ENCODE measurements at regions not wholly inside any gene's neighbourhood (a gene's known extent, or its start where the extent isn't known, plus 50 kb on each side); places are given as distances from the start of the nearest gene placed in this dataset.
"Not testable (repeated sequence)": the region's sequence is repeated elsewhere in the genome, so short reads cannot be mapped to it uniquely, and the experiment has no call there.

DNA sequence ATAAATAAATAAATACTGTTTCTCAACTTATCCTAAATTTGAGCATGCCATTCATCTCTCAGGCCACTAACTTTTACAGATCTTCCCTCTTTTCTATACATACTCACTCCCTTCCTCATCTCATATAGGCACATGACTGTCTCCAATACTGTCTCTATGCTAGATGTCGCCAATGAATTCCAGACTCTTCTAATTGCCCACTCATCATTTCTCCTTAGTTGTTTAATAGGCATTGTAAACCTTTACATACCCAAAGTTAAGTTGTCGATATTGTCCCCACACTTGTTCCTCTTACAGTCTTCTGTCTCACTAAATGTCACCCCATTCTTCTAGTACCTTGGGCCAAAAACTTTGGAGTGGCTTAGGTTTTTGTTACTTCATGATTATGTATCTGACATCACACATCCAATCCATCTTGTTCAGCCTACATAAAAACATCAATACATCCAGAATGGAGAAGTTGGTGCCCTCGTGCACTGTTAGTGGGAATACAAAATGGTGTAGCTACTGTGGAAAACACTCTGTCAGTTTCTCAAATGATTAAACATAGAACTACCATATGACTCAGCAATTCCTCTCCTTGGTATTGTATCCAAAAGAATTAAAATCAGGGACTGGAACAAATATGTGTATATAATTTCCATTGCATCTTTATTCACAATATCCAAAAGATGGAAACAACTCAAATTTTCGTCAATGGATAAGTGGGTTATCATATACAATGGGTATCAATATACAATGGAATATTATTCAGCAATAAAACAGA lies 935.1 kb downstream of the SLC4A3 start:
- DNase-seq (no peak), ATAC-seq (no peak)
- intact Hi-C loops (cut with micrococcal nuclease) = no loop called here

DNA sequence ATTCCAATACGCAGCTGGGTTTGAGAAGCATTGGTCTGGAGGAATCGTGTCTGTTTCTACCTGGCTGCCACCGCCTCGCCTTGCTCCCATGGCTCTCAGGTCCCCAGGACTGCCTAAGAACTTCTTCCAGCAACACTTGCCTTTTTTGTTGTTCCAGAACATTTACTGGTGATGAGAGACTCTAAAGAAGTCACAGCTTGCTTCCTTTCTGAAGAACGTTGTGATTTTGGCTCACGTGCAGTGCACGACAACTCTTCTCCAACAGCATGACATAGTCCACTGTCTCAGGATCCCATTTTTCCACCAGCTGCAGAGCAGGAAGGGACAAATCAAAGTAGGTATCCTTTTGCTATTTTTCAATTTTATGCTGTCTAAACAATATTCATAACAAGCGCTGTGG lies 940.9 kb downstream of the SLC4A3 start:
- DNase-seq = no peak
- no peak for ATAC-seq
- intact Hi-C loops (cut with micrococcal nuclease) = no loop called here

DNA sequence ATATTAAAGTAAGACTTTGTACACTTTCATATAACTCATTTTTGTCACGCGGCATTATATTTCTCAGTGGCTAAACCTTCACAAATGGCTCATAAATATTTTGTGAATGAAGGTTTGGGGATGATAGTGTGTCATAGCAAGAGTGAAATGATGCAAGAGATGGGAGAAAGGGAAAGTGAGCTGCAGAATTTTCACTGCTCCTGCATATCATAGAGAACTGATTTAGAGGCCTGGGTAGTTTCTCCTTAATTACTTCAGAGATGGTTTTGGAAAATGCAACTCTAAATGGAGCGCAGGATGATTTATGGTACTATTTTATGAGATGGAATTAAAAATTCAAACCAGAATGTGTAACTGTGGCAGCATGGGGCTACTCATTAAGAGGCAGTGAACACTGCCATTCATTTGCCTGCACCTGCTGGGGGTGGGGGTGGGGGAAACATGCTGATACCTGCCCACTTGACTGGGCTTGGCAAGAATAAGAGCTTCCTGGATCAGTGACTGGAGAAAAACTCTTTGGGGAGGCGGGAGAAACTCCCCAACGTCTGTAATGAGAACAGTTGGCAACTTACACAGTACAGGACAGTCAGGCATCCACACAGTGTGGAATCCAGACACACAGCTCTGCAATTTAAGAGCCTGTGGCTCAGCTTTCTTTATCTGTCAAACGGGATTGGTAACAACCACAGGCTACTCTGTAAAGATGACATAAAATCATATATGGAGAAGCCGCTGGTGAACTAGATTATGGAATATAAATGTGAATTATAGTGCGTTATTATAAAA lies 941.9 kb downstream of the SLC4A3 start:
- ATAC-seq (no peak), DNase-seq (no peak)
- intact Hi-C loops (cut with micrococcal nuclease) = no loop called here

DNA sequence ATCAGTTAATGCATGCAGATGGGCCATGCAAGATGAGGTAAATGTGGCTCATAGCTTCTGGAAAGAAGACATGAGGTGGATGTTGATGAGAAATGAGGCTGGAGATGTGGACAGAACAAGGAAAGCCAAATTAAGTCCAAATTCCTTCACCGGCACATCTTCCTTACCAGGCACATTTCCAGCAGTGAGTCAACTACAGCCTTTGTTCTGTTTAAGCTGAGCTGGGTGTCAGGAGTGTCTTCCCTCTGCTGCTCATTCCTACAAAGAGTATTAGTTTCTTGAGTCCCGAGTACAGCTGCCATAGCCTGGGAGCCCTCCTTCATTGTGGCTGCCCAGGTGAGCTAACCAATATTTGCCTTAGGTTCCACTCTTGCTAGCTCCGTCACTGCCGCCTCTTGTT lies 945.0 kb downstream of the SLC4A3 start:
- ATAC-seq (no peak), DNase-seq (no peak)
- intact Hi-C loops (cut with micrococcal nuclease) = no loop called here

DNA sequence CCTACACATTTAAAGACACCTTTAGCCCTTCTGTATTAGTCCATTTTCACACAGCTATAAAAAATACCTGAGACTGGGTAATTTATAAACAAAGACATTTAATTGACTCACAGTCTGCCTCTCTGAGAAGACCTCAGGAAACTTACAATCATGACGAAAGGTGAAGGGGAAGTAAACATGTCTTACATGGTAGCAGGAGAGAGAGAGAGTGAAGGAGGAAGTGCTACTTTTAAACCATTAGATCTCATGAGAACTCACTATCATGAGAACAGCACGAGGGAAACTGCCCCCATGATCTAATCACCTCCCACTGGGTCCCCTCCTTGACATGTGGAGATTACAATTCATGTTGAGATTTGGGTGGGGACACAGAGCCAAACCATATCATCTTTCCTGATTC lies 946.6 kb downstream of the SLC4A3 start:
- ATAC-seq (no peak), DNase-seq (no peak)
- intact Hi-C loops (cut with micrococcal nuclease) = no loop called here

DNA sequence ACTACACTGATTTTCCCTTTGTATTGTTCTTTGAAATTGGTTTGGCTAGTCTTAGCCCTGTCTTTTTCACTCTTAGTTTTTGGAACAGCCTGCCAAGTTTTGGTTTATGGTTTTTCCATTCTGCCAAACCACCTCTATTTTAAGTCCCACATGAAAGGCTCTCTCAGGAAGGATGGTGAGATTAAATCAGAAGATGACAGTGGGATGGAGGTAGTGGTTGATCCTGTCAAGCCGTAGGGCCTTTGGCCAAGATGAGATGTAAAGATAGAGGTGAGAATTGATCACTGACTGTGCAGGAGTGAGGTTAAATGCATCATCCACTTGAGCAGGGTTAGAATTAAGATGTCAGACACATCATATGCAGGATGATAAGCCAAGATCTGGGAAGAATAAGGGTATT lies 948.5 kb downstream of the SLC4A3 start:
- ATAC-seq (no peak), DNase-seq (no peak)
- intact Hi-C loops (cut with micrococcal nuclease) = no loop called here

DNA sequence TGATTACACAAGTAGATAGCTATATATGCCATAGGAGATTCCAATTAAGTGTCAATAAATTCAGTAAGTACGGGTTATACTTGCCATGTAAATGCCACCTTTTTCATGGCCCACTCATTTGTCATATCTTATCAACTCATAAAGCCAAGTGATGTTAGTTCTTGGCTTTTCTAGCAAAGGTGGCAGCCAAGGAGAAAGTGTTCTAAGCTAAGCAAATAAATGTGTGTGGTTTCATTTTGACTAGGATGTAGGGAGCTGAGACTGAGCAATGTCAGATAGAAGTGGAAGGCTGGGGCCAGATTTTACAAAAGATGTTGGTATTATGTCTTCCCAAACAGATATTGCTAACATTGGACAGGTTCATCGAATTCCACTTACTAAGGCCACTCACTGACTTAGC lies 952.0 kb downstream of the SLC4A3 start:
- DNase-seq = no peak
- no peak for ATAC-seq
- intact Hi-C loops (cut with micrococcal nuclease) = no loop called here

DNA sequence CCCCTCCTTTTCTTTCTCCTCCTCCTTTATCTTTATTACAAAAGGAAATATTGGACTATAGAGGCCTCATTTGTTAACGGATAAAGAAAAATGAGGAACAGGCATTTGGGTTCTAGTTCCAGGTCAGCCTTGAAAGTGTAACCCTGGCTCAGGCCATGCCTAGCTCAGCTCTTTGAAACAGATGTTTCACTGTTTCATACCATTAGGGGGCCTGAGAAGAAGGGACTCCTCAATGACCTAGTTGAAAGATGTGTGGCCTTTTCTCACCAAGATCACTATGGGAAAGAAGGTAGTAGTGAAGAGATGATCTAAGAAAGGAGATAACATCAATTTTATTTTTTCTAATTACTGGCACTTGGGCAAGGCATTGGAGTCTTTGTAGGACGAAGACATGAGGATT lies 952.7 kb downstream of the SLC4A3 start:
- intact Hi-C loops (cut with micrococcal nuclease) = no loop called here
- DNase-seq = no peak
- ATAC-seq = no peak

DNA sequence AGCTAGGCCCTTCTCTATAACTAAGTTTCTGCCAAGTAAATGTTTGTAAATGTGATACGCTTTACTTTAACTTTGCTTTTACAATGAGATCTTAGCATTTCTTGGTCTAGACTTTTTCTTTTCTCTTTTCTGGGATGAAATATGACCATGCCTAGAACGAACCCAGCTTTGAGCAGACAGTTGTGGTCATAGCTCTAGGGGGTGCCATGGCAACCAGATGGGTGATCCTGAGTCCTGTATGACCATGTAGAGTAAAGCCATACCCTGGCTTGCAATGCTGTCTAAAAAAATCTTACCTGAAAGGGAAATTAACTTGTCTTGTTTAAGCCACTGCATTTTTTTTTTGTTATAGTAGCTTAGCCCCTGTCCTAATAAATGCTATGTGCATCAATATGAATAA lies 956.3 kb downstream of the SLC4A3 start:
- no peak for ATAC-seq
- intact Hi-C loops (cut with micrococcal nuclease) = no loop called here
- DNase-seq = no peak

DNA sequence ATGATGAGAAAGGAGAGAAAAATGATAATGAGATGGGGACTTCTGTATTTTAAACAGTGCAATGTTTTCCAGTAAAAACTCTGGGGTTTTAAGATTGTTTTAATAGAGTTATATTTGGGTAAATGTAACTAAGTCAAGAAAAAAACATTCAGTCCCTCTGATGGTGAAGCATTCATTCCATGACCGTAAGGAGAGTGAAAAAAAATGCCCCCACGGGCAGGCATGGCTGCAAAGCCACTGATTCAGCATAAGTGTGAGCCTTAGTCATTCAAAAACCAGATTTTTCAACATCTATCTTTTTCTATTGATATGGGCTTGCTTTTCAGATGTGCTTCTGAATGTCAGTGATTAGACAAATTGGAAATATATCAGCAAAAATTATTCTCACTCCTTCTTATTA lies 957.8 kb downstream of the SLC4A3 start:
- ATAC-seq = no peak
- intact Hi-C loops (cut with micrococcal nuclease) = no loop called here
- DNase-seq = no peak

DNA sequence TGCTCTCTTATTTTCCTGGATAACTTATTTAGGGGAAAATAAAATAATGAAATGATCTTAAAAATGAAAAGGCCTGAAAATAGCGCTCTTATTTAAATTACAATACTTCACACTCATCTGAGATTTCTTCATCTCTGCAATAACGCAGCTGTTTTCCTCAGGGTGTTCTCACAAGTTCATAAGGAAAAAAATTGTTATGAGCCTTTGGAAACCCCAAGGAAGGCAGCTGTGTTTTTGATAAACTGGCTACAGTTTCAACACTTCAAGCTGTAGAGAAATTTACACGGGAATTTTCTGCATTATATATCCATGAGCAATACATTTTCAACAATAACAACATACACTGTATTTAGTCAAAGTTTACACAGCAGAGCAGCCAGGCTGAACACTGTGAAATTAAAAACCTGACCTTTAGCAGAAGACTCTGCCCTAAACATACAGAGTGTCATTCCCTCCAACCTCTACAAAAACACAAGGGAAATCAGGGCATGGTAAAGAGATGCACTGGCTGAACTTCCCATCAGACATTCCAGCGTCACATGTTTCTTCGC lies 959.6 kb downstream of the SLC4A3 start:
- ATAC-seq (peak; percentile 67), DNase-seq (no peak)
- intact Hi-C loops (cut with micrococcal nuclease) = no loop called here

DNA sequence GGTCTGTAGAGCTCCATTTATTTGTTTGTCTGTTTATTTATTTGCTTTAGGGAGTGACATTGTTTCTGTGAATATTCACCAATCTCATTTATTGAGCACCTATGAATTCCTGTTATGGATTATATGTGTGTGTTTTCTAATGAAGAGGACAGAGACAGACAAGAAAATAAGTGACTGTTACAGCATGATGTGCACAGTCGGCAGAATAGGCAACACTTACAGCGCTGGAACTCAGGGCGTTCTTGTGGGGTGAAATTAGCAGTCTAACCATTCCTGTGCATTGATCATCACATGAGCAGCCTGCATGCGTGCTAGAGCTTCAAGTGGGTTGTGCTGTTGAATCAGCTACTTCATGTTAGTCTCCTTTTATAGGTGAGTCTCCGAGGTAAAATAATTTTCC lies 960.7 kb downstream of the SLC4A3 start:
- intact Hi-C loops (cut with micrococcal nuclease) = no loop called here
- DNase-seq (no peak), ATAC-seq (no peak)

DNA sequence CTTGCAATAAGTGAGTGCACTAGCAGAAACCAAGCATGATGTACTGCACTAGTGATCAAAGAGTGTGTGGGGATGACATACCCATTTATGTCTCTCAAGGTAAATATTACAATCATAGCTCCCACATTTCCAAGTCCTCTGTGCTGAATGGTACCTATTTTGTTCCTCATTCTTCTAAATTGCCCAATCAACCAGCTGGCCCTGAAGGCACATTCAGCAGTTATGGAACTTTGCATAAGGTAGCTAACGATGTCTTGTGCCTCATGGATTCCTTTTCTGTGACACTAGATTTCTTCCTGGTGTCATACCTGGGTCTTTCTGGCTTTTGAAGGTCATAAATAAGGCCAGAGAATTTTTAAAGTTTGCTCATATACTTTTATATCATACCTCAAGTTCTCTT lies 963.0 kb downstream of the SLC4A3 start:
- no peak for ATAC-seq

DNA sequence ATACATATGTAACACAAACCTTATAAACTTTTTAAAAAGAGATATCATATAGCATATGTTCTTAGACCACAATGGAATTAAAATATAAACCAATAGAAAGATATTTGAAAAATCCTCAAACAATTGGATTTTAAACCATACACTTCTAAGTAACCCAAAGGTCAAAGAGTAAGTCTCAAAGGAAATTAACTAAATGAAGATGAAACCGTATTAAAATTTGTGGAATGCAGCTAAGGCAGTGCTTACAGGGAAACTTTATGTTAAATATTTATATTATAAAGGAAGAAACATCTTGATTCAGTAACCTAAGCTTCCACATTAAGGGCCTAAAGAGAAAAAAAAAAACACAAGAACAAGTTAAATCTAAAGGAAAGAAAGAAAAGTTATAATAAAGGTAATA lies 966.1 kb downstream of the SLC4A3 start:
- no peak for DNase-seq
- intact Hi-C loops (cut with micrococcal nuclease) = no loop called here
- no peak for ATAC-seq

More for the DNA sequence above, 963.0 kb downstream of the SLC4A3 start:
- intact Hi-C loops (cut with micrococcal nuclease) = no loop called here
- no peak for DNase-seq

DNA sequence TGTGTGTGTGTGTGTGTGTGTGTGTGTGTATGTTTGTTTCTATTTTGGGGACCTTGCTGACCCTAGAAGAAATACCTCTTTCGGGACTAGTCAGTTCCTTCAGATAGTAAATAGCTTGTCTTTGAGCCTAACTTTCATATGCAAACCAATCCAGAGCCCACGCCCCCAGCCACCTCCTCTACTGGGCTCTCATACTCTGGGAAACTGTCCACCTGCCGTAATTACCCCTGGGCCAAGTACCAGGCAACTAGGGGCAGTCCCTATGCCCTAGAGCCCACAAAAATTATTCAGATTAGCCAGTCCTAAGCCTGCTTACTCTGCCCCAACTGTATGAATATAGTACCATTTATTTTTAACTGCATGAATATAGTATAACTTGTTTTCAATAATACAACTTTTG lies 970.4 kb downstream of the EPHA4 start:
- no peak for DNase-seq
- intact Hi-C loops (cut with micrococcal nuclease) = no loop called here
- ATAC-seq = no peak

DNA sequence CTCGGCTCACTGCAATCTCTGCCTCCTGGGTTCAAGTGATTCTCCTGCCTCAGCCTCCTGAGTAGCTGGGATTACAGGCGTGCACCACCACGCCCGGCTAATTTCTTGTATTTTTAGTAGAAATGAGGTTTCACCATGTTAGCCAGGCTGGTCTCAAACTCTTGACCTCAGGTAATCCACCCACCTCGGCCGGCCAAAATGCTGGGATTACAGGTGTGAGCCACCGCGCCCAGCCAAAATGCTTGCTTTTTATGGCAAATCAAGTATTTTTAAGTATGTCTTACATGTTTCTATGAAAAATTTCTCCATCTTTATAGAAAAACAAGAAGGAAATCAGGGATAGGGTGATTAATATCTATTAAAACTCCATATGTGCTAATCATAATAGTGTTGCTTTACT lies 959.1 kb downstream of the EPHA4 start:
- intact Hi-C loops (cut with micrococcal nuclease); DNase-seq; ATAC-seq: not testable (repeated sequence)

DNA sequence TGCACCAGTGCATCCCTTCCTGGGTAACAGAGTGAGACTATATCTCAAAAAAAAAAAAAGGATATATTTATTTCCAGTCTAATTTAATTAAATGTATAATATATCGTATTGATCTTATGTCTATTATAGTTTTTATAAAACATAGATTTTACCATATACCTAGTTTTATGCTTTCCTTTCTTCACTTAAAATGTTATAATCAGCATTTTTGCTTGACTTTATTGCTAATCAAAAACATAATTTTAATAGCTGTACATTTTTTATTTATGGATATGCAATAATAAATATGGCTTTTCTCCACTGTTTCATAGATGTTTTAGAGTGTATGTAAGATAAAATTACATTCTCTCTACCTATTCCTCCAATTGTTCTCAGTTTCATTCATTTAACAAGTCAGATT lies 958.0 kb downstream of the EPHA4 start:
- intact Hi-C loops (cut with micrococcal nuclease) = no loop called here
- DNase-seq = no peak
- ATAC-seq = no peak

DNA sequence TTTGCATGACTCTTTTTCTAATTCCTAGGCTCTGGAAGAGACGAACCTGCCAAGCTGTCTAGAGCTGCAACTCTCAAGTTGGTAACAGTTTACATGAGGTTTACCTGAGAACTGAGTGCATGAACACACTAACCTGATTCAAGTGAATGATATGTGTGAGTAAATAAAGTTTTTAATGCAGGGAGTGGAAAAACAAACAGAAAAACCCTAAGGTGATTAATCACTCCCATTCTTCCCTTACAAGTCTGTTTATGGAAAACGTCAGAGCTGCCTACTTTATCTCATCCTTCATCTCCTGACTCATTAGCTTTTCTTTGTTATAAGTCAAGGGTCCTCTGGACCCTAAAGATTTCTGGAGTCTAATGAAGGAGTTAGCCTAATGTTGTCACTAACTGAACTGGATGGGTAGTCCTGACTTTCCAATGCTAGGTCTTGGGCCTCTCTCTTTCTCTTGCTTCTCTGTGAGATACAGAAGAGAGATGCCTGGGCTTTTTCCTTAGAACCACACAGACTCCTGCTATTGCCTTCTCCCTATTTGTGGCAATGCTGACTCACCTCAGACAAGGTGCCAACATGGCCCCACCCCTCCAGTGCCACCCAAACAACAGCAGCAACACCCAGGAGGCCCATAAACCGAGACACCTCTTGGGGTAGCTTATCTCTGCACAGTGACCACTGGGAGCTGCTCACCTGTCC lies 952.4 kb downstream of the EPHA4 start:
- intact Hi-C loops (cut with micrococcal nuclease) = no loop called here
- no peak for ATAC-seq

DNA sequence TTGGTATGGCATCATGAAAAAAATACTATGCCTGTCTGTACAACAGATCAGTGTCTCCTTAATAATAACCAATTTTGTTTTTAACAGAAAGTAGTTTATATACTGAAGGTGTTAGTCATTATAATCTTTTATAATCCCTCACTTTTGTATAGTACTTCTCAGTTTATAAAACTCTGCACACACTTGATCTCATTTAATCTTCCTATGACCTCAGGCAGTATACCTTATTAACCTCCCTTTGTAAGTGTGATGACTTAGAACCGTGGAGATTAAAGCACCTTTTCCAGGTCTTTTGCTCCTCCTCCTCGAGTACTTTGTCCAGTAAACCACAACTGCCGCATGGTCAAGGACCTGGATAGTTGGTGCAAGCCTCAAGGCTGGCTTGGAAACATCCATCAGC lies 945.5 kb downstream of the EPHA4 start:
- intact Hi-C loops (cut with micrococcal nuclease) = no loop called here
- no peak for ATAC-seq

More for the DNA sequence above, 952.4 kb downstream of the EPHA4 start:
- DNase-seq = no peak

DNA sequence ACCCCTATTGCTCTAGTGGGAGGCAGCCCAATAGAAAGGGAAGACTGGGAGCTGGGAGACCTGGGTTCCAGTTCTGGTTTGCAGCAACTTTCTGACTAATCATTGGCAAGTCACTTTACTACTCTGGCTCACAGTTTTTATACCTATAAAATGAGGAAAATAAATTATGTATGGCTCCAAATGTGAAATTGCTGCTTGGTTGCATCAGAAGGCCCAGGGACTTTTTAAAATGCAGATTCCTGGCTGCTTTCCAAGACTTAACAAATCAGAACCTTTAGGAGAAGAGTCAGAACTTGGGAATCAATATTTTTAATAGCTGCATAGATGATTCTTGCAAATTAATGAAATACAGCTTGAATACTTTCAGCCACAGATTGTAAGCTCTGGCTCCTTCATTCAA lies 943.9 kb downstream of the EPHA4 start:
- intact Hi-C loops (cut with micrococcal nuclease) = no loop called here
- ATAC-seq (no peak), DNase-seq (no peak)

More for the DNA sequence above, 945.5 kb downstream of the EPHA4 start:
- DNase-seq = no peak

Measured in left ventricle myocardium superior (tissue), 1 donor.